PC-3 (cell line): ENCODE measurements at regions not wholly inside any gene's neighbourhood (a gene's known extent, or its start where the extent isn't known, plus 50 kb on each side); places are given as distances from the start of the nearest gene placed in this dataset.

Experiments
- ATAC-seq: fragments of 200-7000 bp; cut with Tn5 transposase; 2 replicates; pipeline ENCODE4 v1.9.1; 2020; ENCODE audit warnings: mild to moderate bottlenecking, moderate library complexity
- BruUV-seq: library from RNA; stranded (reverse); fragments of 400-500 nt; replicated peaks from 2 replicates; lab custom pipeline; 2021; lab: Mats Ljungman, UMichigan
- CTCF ChIA-PET: fragments of 300-600 bp; sonication (Branson Sonifier 250); formaldehyde crosslinking; loops from one replicate; lab custom pipeline; 2022; ENCODE audit warnings: antibody characterized with exemption; lab: Charles Lee
- POLR2A ChIA-PET: fragments of 300-600 bp; sonication (Branson Sonifier 250); formaldehyde crosslinking; loops from one replicate; lab custom pipeline; 2022; ENCODE audit warnings: antibody characterized with exemption; ENCODE audit not compliant: unreplicated experiment; lab: Charles Lee
- DNase-seq: peaks from one replicate; pipeline ENCODE4 v3.0.0-alpha.2; 2015
- H2AFZ ChIP-seq: fragments of 300-600 bp; sonication (generic); 2 replicates; pipeline ENCODE4 v1.6.0; 2016; ENCODE audit warnings: antibody characterized with exemption, low read length
- H3F3A ChIP-seq: fragments of 300-600 bp; sonication (generic); one replicate; pipeline ENCODE4 v1.6.0; 2017; ENCODE audit warnings: antibody characterized with exemption, low read length, control low read depth, mild to moderate bottlenecking; ENCODE audit not compliant: unreplicated experiment
- H3K27ac ChIP-seq: fragments of 300-600 bp; sonication (generic); 2 replicates; pipeline ENCODE4 v1.5.1; 2016; ENCODE audit warnings: mild to moderate bottlenecking, low read length
- H3K27me3 ChIP-seq: fragments of 300-600 bp; sonication (generic); 2 replicates; pipeline ENCODE4 v1.6.1; 2016; ENCODE audit warnings: low read length, mixed read lengths
- H3K36me3 ChIP-seq: fragments of 300-600 bp; sonication (generic); 2 replicates; pipeline ENCODE4 v1.6.1; 2016; ENCODE audit warnings: low read depth, mixed run types, low read length, mixed read lengths
- H3K4me1 ChIP-seq: fragments of 300-600 bp; sonication (generic); 2 replicates; pipeline ENCODE4 v1.5.1; 2016; ENCODE audit warnings: low read length; ENCODE audit not compliant: insufficient read depth
- H3K4me2 ChIP-seq: fragments of 300-600 bp; sonication (generic); 2 replicates; pipeline ENCODE4 v1.6.0; 2016; ENCODE audit warnings: low read length
- H3K4me3 ChIP-seq: fragments of 300-600 bp; sonication (generic); 2 replicates; pipeline ENCODE4 v1.5.1; 2016; ENCODE audit warnings: mild to moderate bottlenecking, low read length, mixed read lengths
- H3K79me2 ChIP-seq: fragments of 300-600 bp; sonication (generic); 2 replicates; pipeline ENCODE4 v1.6.1; 2017; ENCODE audit warnings: low read length, mixed read lengths
- H3K9ac ChIP-seq: fragments of 300-600 bp; sonication (generic); 2 replicates; pipeline ENCODE4 v1.6.0; 2016; ENCODE audit warnings: mild to moderate bottlenecking, low read length
- H3K9me2 ChIP-seq: fragments of 300-600 bp; sonication (generic); replicated peaks from 2 replicates; pipeline ENCODE4 v1.6.1; 2016; ENCODE audit warnings: mixed run types, low read length, mixed read lengths
- H3K9me3 ChIP-seq: fragments of 300-600 bp; sonication (generic); 2 replicates; pipeline ENCODE4 v1.6.1; 2016; ENCODE audit warnings: low read length, mixed read lengths
- H4K20me1 ChIP-seq: fragments of 300-600 bp; sonication (generic); 2 replicates; pipeline ENCODE4 v1.6.1; 2016; ENCODE audit warnings: low read length, mixed read lengths
- CTCF ChIP-seq: fragments of 300-600 bp; sonication (generic); conservative IDR thresholded peaks from 2 replicates; pipeline ENCODE4 v1.5.1; 2017; ENCODE audit warnings: antibody characterized with exemption, low read depth, mild to moderate bottlenecking, low read length
- EZH2 ChIP-seq: fragments of 300-600 bp; sonication (generic); IDR thresholded peaks from one replicate; pipeline ENCODE4 v1.6.1; 2017; ENCODE audit warnings: antibody characterized with exemption, mild to moderate bottlenecking, low read length; ENCODE audit not compliant: unreplicated experiment
- EZH2phosphoT487 ChIP-seq: fragments of 300-600 bp; sonication (generic); IDR thresholded peaks from 2 replicates; pipeline ENCODE4 v1.6.1; 2018; ENCODE audit warnings: mild to moderate bottlenecking, antibody characterized with exemption, low read length, borderline replicate concordance
- intact Hi-C: fragments of 100-400 bp; cut with micrococcal nuclease; formaldehyde crosslinking; loops from 2 replicates; pipeline ENCODE4 v1.9.0; 2023

- no peak overlapping the region for H3K4me3 ChIP-seq
Observed at GRCh38 chr10:44314802-44315460, 70.0 kb downstream of the CXCL12 start.

GRCh38 chr10:44313761-44314165 is 71.1 kb downstream of the CXCL12 start:
- no TSS peak for BruUV-seq
- Histone ChIP-seq H3K36me3 (no peaks in the 10 kb centered on the region), H3K4me2 (no peak overlapping the region), H3F3A (no peaks in the 10 kb centered on the region), H3K4me1 (no peaks in the 10 kb centered on the region), H2AFZ (no peak overlapping the region), H3K79me2 (no peaks in the 10 kb centered on the region), H3K9me3 (no peaks in the 10 kb centered on the region), H3K9me2 (no peaks in the 10 kb centered on the region), H3K9ac (no peak overlapping the region), H4K20me1 (no peaks in the 10 kb centered on the region), H3K4me3 (no peak overlapping the region), H3K27me3 (peaks cover 11% of the 10 kb centered on the region; the same call in 1 of the 2 replicates), H3K27ac (no peak overlapping the region)
- CTCF ChIA-PET, result no interaction called here
- ATAC-seq (no peak), DNase-seq (no peak)
- TF ChIP-seq EZH2, result no peak
- no peak for TF ChIP-seq CTCF
- no peak for TF ChIP-seq EZH2phosphoT487
- intact Hi-C loops, result no loop called here
- POLR2A ChIA-PET, result no interaction called here

More at GRCh38 chr10:44314802-44315460, 70.0 kb downstream of the CXCL12 start:
- BruUV-seq, result no TSS peak
- Histone ChIP-seq H3K27me3 (peaks cover 11% of the 10 kb centered on the region; the same call in 1 of the 2 replicates), H3K79me2 (no peaks in the 10 kb centered on the region), H3K9me3 (no peaks in the 10 kb centered on the region), H3F3A (no peaks in the 10 kb centered on the region), H3K36me3 (no peaks in the 10 kb centered on the region), H3K4me1 (no peaks in the 10 kb centered on the region), H3K9me2 (no peaks in the 10 kb centered on the region), H3K9ac (no peak overlapping the region), H3K4me2 (no peak overlapping the region), H3K27ac (no peak overlapping the region), H4K20me1 (no peaks in the 10 kb centered on the region), H2AFZ (no peak overlapping the region)
- CTCF ChIA-PET, result no interaction called here
- DNase-seq (no peak), ATAC-seq (no peak)
- no peak for TF ChIP-seq CTCF
- TF ChIP-seq EZH2, result no peak
- no peak for TF ChIP-seq EZH2phosphoT487
- POLR2A ChIA-PET, result no interaction called here
- intact Hi-C loops, result no loop called here

GRCh38 chr10:44312401-44312800 is 72.5 kb downstream of the CXCL12 start:
- H3K79me2 ChIP-seq, result no peaks in the 10 kb centered on the region
- H3K4me1 ChIP-seq, result no peaks in the 10 kb centered on the region
- ChIA-PET CTCF (no interaction called here), POLR2A (no interaction called here)
- H2AFZ ChIP-seq, result no peak overlapping the region
- DNase-seq (no peak), ATAC-seq (no peak)
- no peaks in the 10 kb centered on the region for H3K36me3 ChIP-seq
- no peaks in the 10 kb centered on the region for H4K20me1 ChIP-seq
- no peak overlapping the region for H3K9ac ChIP-seq
- H3K9me3 ChIP-seq, result no peaks in the 10 kb centered on the region
- H3K27ac ChIP-seq, result no peak overlapping the region
- intact Hi-C loops, result no loop called here
- peaks cover 11% of the 10 kb centered on the region; the same call in 1 of the 2 replicates for H3K27me3 ChIP-seq
- H3K9me2 ChIP-seq, result no peaks in the 10 kb centered on the region
- no peaks in the 10 kb centered on the region for H3F3A ChIP-seq
- BruUV-seq, result no TSS peak
- no peak overlapping the region for H3K4me3 ChIP-seq
- H3K4me2 ChIP-seq, result no peak overlapping the region
- no peak for TF ChIP-seq CTCF
- TF ChIP-seq EZH2phosphoT487, result no peak
- no peak for TF ChIP-seq EZH2
